ENCODE measurements at regions not wholly inside any gene's neighbourhood (a gene's known extent, or its start where the extent isn't known, plus 50 kb on each side); places are given as distances from the start of the nearest gene placed in this dataset.

GRCh38 chr18:39839782-39840181, 2115.3 kb upstream of the PIK3C3 start:
- no peak overlapping the region for H3K27ac ChIP-seq

GRCh38 chr18:39838831-39839230, 2116.2 kb upstream of the PIK3C3 start:
- no peak overlapping the region for H3K27ac ChIP-seq
- peaks cover 11% of the 10 kb centered on the region for H3K4me1 ChIP-seq
- H3K4me3 ChIP-seq: no peak overlapping the region
- DNase-seq (ENCODE audit: low spot score in 2 of 2): no peak
- no peaks in the 10 kb centered on the region for H3K36me3 ChIP-seq
- H3K27me3 ChIP-seq: peaks cover 10% of the 10 kb centered on the region
- no peaks in the 10 kb centered on the region for H3K9me3 ChIP-seq
- no peak for TF ChIP-seq EP300 (IDR thresholded peaks at IDR 0.05)
- no peak for TF ChIP-seq POLR2AphosphoS5 (IDR thresholded peaks at IDR 0.05)
- TF ChIP-seq CTCF (IDR thresholded peaks at IDR 0.05): no peak
- no peak for TF ChIP-seq POLR2A (IDR thresholded peaks at IDR 0.05)
- 91% methylated on average over 3 of the region's 3 CpGs for WGBS

More at GRCh38 chr18:39839782-39840181, 2115.3 kb upstream of the PIK3C3 start:
- WGBS: 91% methylated on average over 4 of the region's 4 CpGs
- DNase-seq (ENCODE audit: low spot score in 2 of 2): no peak
- TF ChIP-seq POLR2A (IDR thresholded peaks at IDR 0.05) (no peak), CTCF (IDR thresholded peaks at IDR 0.05) (no peak), EP300 (IDR thresholded peaks at IDR 0.05) (no peak), POLR2AphosphoS5 (IDR thresholded peaks at IDR 0.05) (no peak)
- Histone ChIP-seq H3K4me1 (peaks cover 11% of the 10 kb centered on the region), H3K9me3 (no peaks in the 10 kb centered on the region), H3K36me3 (no peaks in the 10 kb centered on the region), H3K27me3 (peaks cover 10% of the 10 kb centered on the region), H3K4me3 (no peak overlapping the region)

- WGBS: 80% methylated on average over 4 of the region's 4 CpGs
- TF ChIP-seq POLR2AphosphoS5 (IDR thresholded peaks at IDR 0.05): no peak
- no peak for TF ChIP-seq POLR2A (IDR thresholded peaks at IDR 0.05)
- TF ChIP-seq CTCF (IDR thresholded peaks at IDR 0.05): no peak
Measured at GRCh38 chr18:39835303-39836030, 2119.6 kb upstream of the PIK3C3 start.

GRCh38 chr18:39834636-39835035, 2120.4 kb upstream of the PIK3C3 start:
- no peak overlapping the region for H3K4me3 ChIP-seq
- no peaks in the 10 kb centered on the region for H3K4me1 ChIP-seq
- 90% methylated on average over 4 of the region's 4 CpGs for WGBS
- no peaks in the 10 kb centered on the region for H3K9me3 ChIP-seq
- H3K36me3 ChIP-seq: no peaks in the 10 kb centered on the region
- DNase-seq (ENCODE audit: low spot score in 2 of 2): no peak
- no peak overlapping the region for H3K27ac ChIP-seq
- H3K27me3 ChIP-seq: no peaks in the 10 kb centered on the region
- no peak for TF ChIP-seq CTCF (IDR thresholded peaks at IDR 0.05)
- no peak for TF ChIP-seq EP300 (IDR thresholded peaks at IDR 0.05)
- TF ChIP-seq POLR2A (IDR thresholded peaks at IDR 0.05): no peak
- TF ChIP-seq POLR2AphosphoS5 (IDR thresholded peaks at IDR 0.05): no peak

More at GRCh38 chr18:39835303-39836030, 2119.6 kb upstream of the PIK3C3 start:
- Histone ChIP-seq H3K4me1 (no peaks in the 10 kb centered on the region), H3K27ac (no peak overlapping the region), H3K27me3 (no peaks in the 10 kb centered on the region), H3K36me3 (no peaks in the 10 kb centered on the region), H3K4me3 (no peak overlapping the region), H3K9me3 (no peaks in the 10 kb centered on the region)
- DNase-seq (ENCODE audit: low spot score in 2 of 2): no peak

GRCh38 chr18:39825485-39826150, 2129.4 kb upstream of the PIK3C3 start:
- Histone ChIP-seq H3K27ac (no peak overlapping the region), H3K4me3 (no peak overlapping the region), H3K4me1 (no peaks in the 10 kb centered on the region), H3K36me3 (no peaks in the 10 kb centered on the region), H3K9me3 (no peaks in the 10 kb centered on the region), H3K27me3 (no peaks in the 10 kb centered on the region)
- no peak for DNase-seq (ENCODE audit: low spot score in 2 of 2)
- TF ChIP-seq CTCF (IDR thresholded peaks at IDR 0.05) (no peak), EP300 (IDR thresholded peaks at IDR 0.05) (no peak), POLR2AphosphoS5 (IDR thresholded peaks at IDR 0.05) (no peak), POLR2A (IDR thresholded peaks at IDR 0.05) (no peak)
- WGBS: 17% methylated on average over 1 of the region's 1 CpG
